ENCODE measurements at regions not wholly inside any gene's neighbourhood (a gene's known extent, or its start where the extent isn't known, plus 50 kb on each side); places are given as distances from the start of the nearest gene placed in this dataset.

GRCh38 chr6:115078555-115078954 lies 735.7 kb upstream of the HS3ST5 start:
- Histone ChIP-seq H3K27me3 (no peaks in the 10 kb centered on the region), H3K36me3 (no peaks in the 10 kb centered on the region), H3K4me3 (no peak overlapping the region), H3K4me1 (no peaks in the 10 kb centered on the region), H3K27ac (no peak overlapping the region), H3K9me3 (no peaks in the 10 kb centered on the region)
- WGBS, 2 donors, result 52 to 58% methylated on average over 1 of the region's 1 CpG
- DNase-seq, result no peak
- intact Hi-C loops (cut with DNase I), result no loop called here
- TF ChIP-seq POLR2A (IDR thresholded peaks at IDR 0.05), result no peak
- no peak for TF ChIP-seq CTCF (IDR thresholded peaks at IDR 0.05)
- TF ChIP-seq EP300 (IDR thresholded peaks at IDR 0.05), result no peak
- TF ChIP-seq POLR2AphosphoS5 (IDR thresholded peaks at IDR 0.05), result no peak

DNA sequence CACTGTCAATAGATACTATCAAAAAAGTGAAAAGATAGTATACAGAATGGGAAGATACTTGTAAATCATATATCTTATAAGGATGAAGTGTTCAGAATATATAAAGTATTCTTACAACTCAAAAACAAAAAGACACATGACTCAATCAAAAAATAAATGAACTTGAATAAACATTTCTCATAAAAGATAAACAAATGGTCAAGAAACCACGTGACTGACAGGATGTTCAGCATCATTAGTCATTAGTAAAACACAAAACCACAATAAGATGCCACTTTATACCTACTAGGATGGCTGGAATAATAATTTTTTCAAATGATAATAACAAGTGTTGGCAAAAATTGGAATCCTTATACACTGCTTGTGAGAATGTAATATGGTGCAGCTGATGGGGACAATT lies 729.1 kb upstream of the HS3ST5 start:
- Histone ChIP-seq H3K4me3 (no peak overlapping the region), H3K4me1 (no peaks in the 10 kb centered on the region), H3K27me3 (no peaks in the 10 kb centered on the region), H3K27ac (no peak overlapping the region), H3K9me3 (no peaks in the 10 kb centered on the region), H3K36me3 (no peaks in the 10 kb centered on the region)
- TF ChIP-seq POLR2AphosphoS5 (IDR thresholded peaks at IDR 0.05) (no peak), CTCF (IDR thresholded peaks at IDR 0.05) (no peak), POLR2A (IDR thresholded peaks at IDR 0.05) (no peak), EP300 (IDR thresholded peaks at IDR 0.05) (no peak)
- no peak for DNase-seq
- intact Hi-C loops (cut with DNase I), result no loop called here
- 4 to 45% methylated on average over 1 of the region's 1 CpG for WGBS, 2 donors

- Histone ChIP-seq H3K27me3 (no peaks in the 10 kb centered on the region), H3K4me1 (no peaks in the 10 kb centered on the region), H3K4me3 (no peak overlapping the region), H3K9me3 (no peaks in the 10 kb centered on the region), H3K27ac (no peak overlapping the region), H3K36me3 (no peaks in the 10 kb centered on the region)
- no peak for DNase-seq
- WGBS, 2 donors, result 45 to 52% methylated on average over 6 of the region's 6 CpGs
- TF ChIP-seq POLR2AphosphoS5 (IDR thresholded peaks at IDR 0.05), result no peak
- intact Hi-C loops (cut with DNase I), result no loop called here
Observed at GRCh38 chr6:115067690-115068447, 725.0 kb upstream of the HS3ST5 start.

- H3K9me3 ChIP-seq, result no peaks in the 10 kb centered on the region
- WGBS, 2 donors, result 54 to 68% methylated on average over 2 of the region's 2 CpGs
- intact Hi-C loops (cut with DNase I), result no loop called here
- no peaks in the 10 kb centered on the region for H3K36me3 ChIP-seq
- H3K27me3 ChIP-seq, result no peaks in the 10 kb centered on the region
- DNase-seq, result no peak
- TF ChIP-seq EP300 (IDR thresholded peaks at IDR 0.05), result no peak
- no peaks in the 10 kb centered on the region for H3K4me1 ChIP-seq
- H3K27ac ChIP-seq, result no peak overlapping the region
- no peak overlapping the region for H3K4me3 ChIP-seq
Observed at GRCh38 chr6:115064680-115065079, 721.9 kb upstream of the HS3ST5 start.

DNA sequence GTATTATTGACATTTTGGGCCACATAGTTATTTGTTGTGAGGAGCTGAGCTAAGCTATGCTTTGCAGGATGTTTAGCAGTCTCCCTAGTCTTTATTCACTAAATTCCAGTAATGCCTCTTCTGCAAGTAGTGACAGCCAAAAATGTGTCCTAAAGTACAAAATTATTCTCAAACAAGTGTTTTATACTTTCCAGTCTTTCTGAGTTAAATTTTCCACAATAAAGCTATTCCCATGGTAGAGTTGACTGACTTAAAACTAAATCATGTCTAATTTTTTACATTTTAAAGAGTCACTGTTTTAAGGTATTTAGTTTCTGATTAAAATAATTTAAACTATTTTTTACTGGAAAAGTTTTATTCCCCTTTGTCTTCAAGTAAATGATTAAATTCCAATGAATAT lies 717.8 kb upstream of the HS3ST5 start:
- H3K27ac ChIP-seq, result no peak overlapping the region
- H3K36me3 ChIP-seq, result no peaks in the 10 kb centered on the region
- intact Hi-C loops (cut with DNase I), result no loop called here
- no peaks in the 10 kb centered on the region for H3K4me1 ChIP-seq
- no peaks in the 10 kb centered on the region for H3K27me3 ChIP-seq
- H3K9me3 ChIP-seq, result no peaks in the 10 kb centered on the region
- no peak for TF ChIP-seq CTCF (IDR thresholded peaks at IDR 0.05)
- TF ChIP-seq POLR2A (IDR thresholded peaks at IDR 0.05), result no peak
- TF ChIP-seq POLR2AphosphoS5 (IDR thresholded peaks at IDR 0.05), result no peak
- no peak for TF ChIP-seq EP300 (IDR thresholded peaks at IDR 0.05)
- no peak for DNase-seq
- H3K4me3 ChIP-seq, result no peak overlapping the region
